SJCRH30 (cell line): ENCODE measurements at regions not wholly inside any gene's neighbourhood (a gene's known extent, or its start where the extent isn't known, plus 50 kb on each side); places are given as distances from the start of the nearest gene placed in this dataset.
A peak's percentile ranks its signal among the peaks of the same experiment; 100 is the strongest.
"Not testable (repeated sequence)": the region's sequence is repeated elsewhere in the genome, so short reads cannot be mapped to it uniquely, and the experiment has no call there.

Source experiments
- DNase-seq, 2 experiments: peaks; one replicate each; pipeline ENCODE4 v3.0.0-alpha.2; 2015 to 2020
- H3K27ac ChIP-seq: fragments of 250-450 bp; sonication (Bioruptor Pico); 2 replicates; pipeline ENCODE4 v1.5.1; 2020; ENCODE audit warnings: mild to moderate bottlenecking, moderate library complexity
- H3K27me3 ChIP-seq: fragments of 250-450 bp; sonication (Bioruptor Pico); 2 replicates; pipeline ENCODE4 v1.5.1; 2020; ENCODE audit warnings: mild to moderate bottlenecking, moderate library complexity
- H3K36me3 ChIP-seq: fragments of 250-450 bp; sonication (Bioruptor Pico); 2 replicates; pipeline ENCODE4 v1.5.1; 2020; ENCODE audit warnings: mild to moderate bottlenecking, moderate library complexity
- H3K4me1 ChIP-seq: fragments of 250-450 bp; sonication (Bioruptor Pico); 2 replicates; pipeline ENCODE4 v1.5.1; 2020; ENCODE audit warnings: mild to moderate bottlenecking, moderate library complexity
- H3K4me3 ChIP-seq: fragments of 250-450 bp; sonication (Bioruptor Pico); 2 replicates; pipeline ENCODE4 v1.5.1; 2020; ENCODE audit warnings: mild to moderate bottlenecking, moderate library complexity
- H3K9me3 ChIP-seq: fragments of 250-450 bp; sonication (Bioruptor Pico); replicated peaks from 2 replicates; pipeline ENCODE4 v1.5.1; 2020; ENCODE audit warnings: mild to moderate bottlenecking, moderate library complexity

- DNase-seq, result no peak
- no peak overlapping the region for H3K4me3 ChIP-seq
Observed at GRCh38 chr12:30578426-30578825, 117.2 kb downstream of the IPO8 start.

GRCh38 chr12:30573145-30573544, 122.5 kb downstream of the IPO8 start:
- Histone ChIP-seq H3K27ac (no peak overlapping the region), H3K27me3 (no peaks in the 10 kb centered on the region)

More at GRCh38 chr12:30578426-30578825, 117.2 kb downstream of the IPO8 start:
- Histone ChIP-seq H3K36me3 (no peaks in the 10 kb centered on the region), H3K9me3 (no peaks in the 10 kb centered on the region), H3K27me3 (no peaks in the 10 kb centered on the region), H3K27ac (no peak overlapping the region), H3K4me1 (no peaks in the 10 kb centered on the region)

GRCh38 chr12:30570211-30570890, 125.3 kb downstream of the IPO8 start:
- Histone ChIP-seq H3K27ac (no peak overlapping the region), H3K4me3 (no peak overlapping the region), H3K9me3 (0 out of 2 replicates have a peak, but pooled peaks cover 3% of the 10 kb centered on the region), H3K36me3 (no peaks in the 10 kb centered on the region), H3K27me3 (no peaks in the 10 kb centered on the region), H3K4me1 (no peaks in the 10 kb centered on the region)
- no peak for DNase-seq

More at GRCh38 chr12:30573145-30573544, 122.5 kb downstream of the IPO8 start:
- Histone ChIP-seq H3K36me3 (no peaks in the 10 kb centered on the region), H3K9me3 (0 out of 2 replicates have a peak, but pooled peaks cover 3% of the 10 kb centered on the region), H3K4me3 (no peak overlapping the region), H3K4me1 (no peaks in the 10 kb centered on the region)
- no peak for DNase-seq

GRCh38 chr12:30569426-30569825, 126.2 kb downstream of the IPO8 start:
- Histone ChIP-seq H3K9me3 (0 out of 2 replicates have a peak, but pooled peaks cover 3% of the 10 kb centered on the region), H3K4me3 (no peak overlapping the region)

GRCh38 chr12:30568453-30568852, 127.2 kb downstream of the IPO8 start:
- Histone ChIP-seq H3K27ac (no peak overlapping the region), H3K27me3 (no peaks in the 10 kb centered on the region), H3K36me3 (no peaks in the 10 kb centered on the region), H3K4me3 (no peak overlapping the region), H3K4me1 (no peaks in the 10 kb centered on the region), H3K9me3 (0 out of 2 replicates have a peak, but pooled peaks cover 3% of the 10 kb centered on the region)
- no peak for DNase-seq

More at GRCh38 chr12:30569426-30569825, 126.2 kb downstream of the IPO8 start:
- H3K36me3 ChIP-seq, result no peaks in the 10 kb centered on the region
- H3K4me1 ChIP-seq, result no peaks in the 10 kb centered on the region
- no peak overlapping the region for H3K27ac ChIP-seq
- no peak for DNase-seq
- no peaks in the 10 kb centered on the region for H3K27me3 ChIP-seq

- 0 out of 2 replicates have a peak, but pooled peaks cover 3% of the 10 kb centered on the region for H3K9me3 ChIP-seq
- no peak overlapping the region for H3K27ac ChIP-seq
- H3K27me3 ChIP-seq, result no peaks in the 10 kb centered on the region
- no peaks in the 10 kb centered on the region for H3K36me3 ChIP-seq
- no peak for DNase-seq
- no peak overlapping the region for H3K4me3 ChIP-seq
- no peaks in the 10 kb centered on the region for H3K4me1 ChIP-seq
Observed at GRCh38 chr12:30567082-30567481, 128.6 kb downstream of the IPO8 start.

GRCh38 chr12:30564394-30564793, 131.3 kb downstream of the IPO8 start:
- H3K36me3 ChIP-seq, result no peaks in the 10 kb centered on the region
- H3K4me3 ChIP-seq, result no peak overlapping the region
- no peak for DNase-seq
- no peaks in the 10 kb centered on the region for H3K27me3 ChIP-seq
- H3K9me3 ChIP-seq, result peaks cover under 1% of the 10 kb centered on the region; the same call in 1 of the 2 replicates
- no peaks in the 10 kb centered on the region for H3K4me1 ChIP-seq
- no peak overlapping the region for H3K27ac ChIP-seq

- no peak overlapping the region for H3K27ac ChIP-seq
- DNase-seq, result no peak
- H3K36me3 ChIP-seq, result no peaks in the 10 kb centered on the region
- H3K4me1 ChIP-seq, result no peaks in the 10 kb centered on the region
- H3K4me3 ChIP-seq, result no peak overlapping the region
- H3K27me3 ChIP-seq, result no peaks in the 10 kb centered on the region
- H3K9me3 ChIP-seq, result 0 out of 2 replicates have a peak, but pooled peaks cover 3% of the 10 kb centered on the region
Observed at GRCh38 chr12:30548203-30548602, 147.5 kb downstream of the IPO8 start.

- H3K36me3 ChIP-seq, result no peaks in the 10 kb centered on the region
- H3K27ac ChIP-seq, result no peak overlapping the region
- H3K4me1 ChIP-seq, result no peaks in the 10 kb centered on the region
- H3K27me3 ChIP-seq, result no peaks in the 10 kb centered on the region
- H3K9me3 ChIP-seq, result peaks cover 3% of the 10 kb centered on the region; the same call in 1 of the 2 replicates
- H3K4me3 ChIP-seq, result no peak overlapping the region
- no peak for DNase-seq
Observed at GRCh38 chr12:30546121-30546520, 149.5 kb downstream of the IPO8 start.

GRCh38 chr12:30544704-30545103, 151.0 kb downstream of the IPO8 start:
- not testable (repeated sequence) for DNase-seq

GRCh38 chr12:30537228-30537627, 158.4 kb downstream of the IPO8 start:
- no peak for DNase-seq

More at GRCh38 chr12:30544704-30545103, 151.0 kb downstream of the IPO8 start:
- not testable (repeated sequence) for H3K27ac ChIP-seq, H3K4me1 ChIP-seq, H3K36me3 ChIP-seq, H3K9me3 ChIP-seq, H3K27me3 ChIP-seq, H3K4me3 ChIP-seq

GRCh38 chr12:30533558-30534265, 162.0 kb downstream of the IPO8 start:
- DNase-seq, result peak in 1 of 2 experiments; percentile 23
- H3K27ac ChIP-seq, result no peak overlapping the region
- H3K9me3 ChIP-seq, result no peaks in the 10 kb centered on the region
- H3K36me3 ChIP-seq, result no peaks in the 10 kb centered on the region
- no peak overlapping the region for H3K4me3 ChIP-seq
- no peaks in the 10 kb centered on the region for H3K27me3 ChIP-seq
- H3K4me1 ChIP-seq, result no peaks in the 10 kb centered on the region

More at GRCh38 chr12:30537228-30537627, 158.4 kb downstream of the IPO8 start:
- Histone ChIP-seq H3K27ac (no peak overlapping the region), H3K4me3 (no peak overlapping the region), H3K4me1 (no peaks in the 10 kb centered on the region), H3K36me3 (no peaks in the 10 kb centered on the region), H3K9me3 (no peaks in the 10 kb centered on the region; the same call in 1 of the 2 replicates), H3K27me3 (no peaks in the 10 kb centered on the region)

- H3K9me3 ChIP-seq, result no peaks in the 10 kb centered on the region
- DNase-seq, result no peak
- H3K4me1 ChIP-seq, result no peaks in the 10 kb centered on the region
- H3K4me3 ChIP-seq, result no peak overlapping the region
- no peak overlapping the region for H3K27ac ChIP-seq
- no peaks in the 10 kb centered on the region for H3K36me3 ChIP-seq
- no peaks in the 10 kb centered on the region for H3K27me3 ChIP-seq
Observed at GRCh38 chr12:30531731-30532678, 163.7 kb downstream of the IPO8 start.

GRCh38 chr12:30529489-30530269, 166.0 kb downstream of the IPO8 start:
- Histone ChIP-seq H3K27ac (no peak overlapping the region), H3K36me3 (no peaks in the 10 kb centered on the region)
- DNase-seq, result no peak

More at GRCh38 chr12:30529489-30530269, 166.0 kb downstream of the IPO8 start:
- Histone ChIP-seq H3K4me3 (no peak overlapping the region), H3K9me3 (no peaks in the 10 kb centered on the region), H3K4me1 (no peaks in the 10 kb centered on the region), H3K27me3 (no peaks in the 10 kb centered on the region)
